ENCODE measurements at regions not wholly inside any gene's neighbourhood (a gene's known extent, or its start where the extent isn't known, plus 50 kb on each side); places are given as distances from the start of the nearest gene placed in this dataset.
A peak's percentile ranks its signal among the peaks of the same experiment; 100 is the strongest.

DNA sequence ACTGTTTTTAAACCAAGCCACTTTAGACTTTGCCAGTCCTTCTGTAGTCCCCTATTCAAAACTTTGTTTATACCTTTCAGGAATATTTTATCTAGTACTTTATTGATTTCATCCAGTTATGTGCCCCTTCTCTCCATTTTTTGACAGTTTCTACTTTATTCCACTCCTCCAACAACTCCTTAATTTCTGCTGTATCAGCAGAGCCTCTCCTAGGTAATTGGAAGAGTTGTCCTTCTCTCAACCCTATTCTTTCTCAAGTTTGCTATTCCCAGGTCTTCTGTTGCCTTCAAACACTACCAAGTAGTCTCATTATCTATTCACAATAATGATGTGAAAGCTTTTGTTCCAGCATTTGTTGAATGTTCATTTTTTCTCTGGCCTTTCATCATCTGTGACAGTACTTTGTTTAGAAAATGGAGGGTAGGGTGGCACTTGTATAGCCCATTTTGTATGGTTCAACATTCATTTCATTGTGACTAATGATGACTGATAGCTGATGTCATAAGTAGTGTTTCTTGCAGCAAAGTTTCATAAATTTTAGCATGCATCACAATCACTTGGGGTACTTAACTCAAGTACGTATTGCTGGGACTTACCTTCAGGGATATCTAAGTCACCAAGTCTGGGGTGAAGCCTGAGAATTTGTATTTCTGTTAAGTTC, 204.4 kb upstream of the DMRT1 start:
- Histone ChIP-seq H3K27me3 (ENCODE audit: control insufficient read depth in 1 of 2, insufficient read depth in 2 of 2, low read length in 2 of 2) (no peaks in the 10 kb centered on the region), H3K4me3 (ENCODE audit: low read depth in 1 of 2, low read length in 2 of 2) (no peak overlapping the region), H3K4me1 (ENCODE audit: control insufficient read depth in 1 of 2, insufficient read depth in 2 of 2, low read length in 2 of 2) (peaks cover 0 to 2% of the 10 kb centered on the region in 2 donors), H3K27ac (ENCODE audit: low read depth, low read length) (no peak overlapping the region), H3K36me3 (ENCODE audit: control insufficient read depth in 1 of 2, insufficient read depth in 2 of 2, low read length in 2 of 2) (no peaks in the 10 kb centered on the region), H3K9ac (ENCODE audit: low read depth in 1 of 2, low read length in 2 of 2) (no peak overlapping the region), H3K9me3 (ENCODE audit: control insufficient read depth in 1 of 2, low read length in 2 of 2) (no peaks in the 10 kb centered on the region)

- no peaks in the 10 kb centered on the region for H3K36me3 ChIP-seq (ENCODE audit: control insufficient read depth in 1 of 2, insufficient read depth in 2 of 2, low read length in 2 of 2)
- no peaks in the 10 kb centered on the region for H3K27me3 ChIP-seq (ENCODE audit: control insufficient read depth in 1 of 2, insufficient read depth in 2 of 2, low read length in 2 of 2)
- H3K4me3 ChIP-seq (ENCODE audit: low read depth in 1 of 2, low read length in 2 of 2), result no peak overlapping the region
- H3K9me3 ChIP-seq (ENCODE audit: control insufficient read depth in 1 of 2, low read length in 2 of 2), result no peaks in the 10 kb centered on the region
- H3K27ac ChIP-seq (ENCODE audit: low read depth, low read length), result no peak overlapping the region
- H3K4me1 ChIP-seq (ENCODE audit: control insufficient read depth in 1 of 2, insufficient read depth in 2 of 2, low read length in 2 of 2), result peaks cover 0 to 4% of the 10 kb centered on the region in 2 donors
- H3K9ac ChIP-seq (ENCODE audit: low read depth in 1 of 2, low read length in 2 of 2), result no peak overlapping the region
Observed at GRCh38 chr9:638152-638551, 203.3 kb upstream of the DMRT1 start.

- H3K36me3 ChIP-seq (ENCODE audit: control insufficient read depth in 1 of 2, insufficient read depth in 2 of 2, low read length in 2 of 2), result no peaks in the 10 kb centered on the region
- H3K9ac ChIP-seq (ENCODE audit: low read depth in 1 of 2, low read length in 2 of 2), result no peak overlapping the region
- H3K4me3 ChIP-seq (ENCODE audit: low read depth in 1 of 2, low read length in 2 of 2), result no peak overlapping the region
- peaks cover 0 to 4% of the 10 kb centered on the region in 2 donors for H3K4me1 ChIP-seq (ENCODE audit: control insufficient read depth in 1 of 2, insufficient read depth in 2 of 2, low read length in 2 of 2)
- no peak overlapping the region for H3K27ac ChIP-seq (ENCODE audit: low read depth, low read length)
- H3K27me3 ChIP-seq (ENCODE audit: control insufficient read depth in 1 of 2, insufficient read depth in 2 of 2, low read length in 2 of 2), result no peaks in the 10 kb centered on the region
- no peaks in the 10 kb centered on the region for H3K9me3 ChIP-seq (ENCODE audit: control insufficient read depth in 1 of 2, low read length in 2 of 2)
Observed at GRCh38 chr9:642014-642413, 199.5 kb upstream of the DMRT1 start.

DNA sequence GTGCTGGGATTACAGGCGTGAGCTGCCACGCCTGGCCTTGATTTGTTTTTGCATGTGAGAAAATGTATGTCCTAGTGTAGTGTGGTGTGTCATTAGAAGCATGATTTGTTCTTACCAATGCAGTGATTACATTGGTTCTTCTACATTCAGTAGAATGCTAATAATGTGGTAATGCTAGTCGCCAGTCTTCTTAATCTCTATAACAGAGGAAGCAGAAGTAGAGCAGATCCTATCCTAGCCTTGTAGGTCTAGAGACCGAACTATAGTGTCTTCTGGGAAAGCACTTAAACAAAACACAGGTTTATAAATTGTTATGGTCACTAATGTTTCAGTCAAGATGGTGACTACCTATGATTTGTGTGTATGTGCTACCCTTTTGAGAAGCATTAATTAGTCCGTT, 197.5 kb upstream of the DMRT1 start:
- no peaks in the 10 kb centered on the region for H3K9me3 ChIP-seq (ENCODE audit: control insufficient read depth in 1 of 2, low read length in 2 of 2)
- no peak overlapping the region for H3K4me3 ChIP-seq (ENCODE audit: low read depth in 1 of 2, low read length in 2 of 2)
- H3K36me3 ChIP-seq (ENCODE audit: control insufficient read depth in 1 of 2, insufficient read depth in 2 of 2, low read length in 2 of 2), result no peaks in the 10 kb centered on the region
- no peak overlapping the region for H3K27ac ChIP-seq (ENCODE audit: low read depth, low read length)
- peaks cover 0 to 4% of the 10 kb centered on the region in 2 donors for H3K4me1 ChIP-seq (ENCODE audit: control insufficient read depth in 1 of 2, insufficient read depth in 2 of 2, low read length in 2 of 2)
- H3K9ac ChIP-seq (ENCODE audit: low read depth in 1 of 2, low read length in 2 of 2), result no peak overlapping the region
- H3K27me3 ChIP-seq (ENCODE audit: control insufficient read depth in 1 of 2, insufficient read depth in 2 of 2, low read length in 2 of 2), result no peaks in the 10 kb centered on the region

- Histone ChIP-seq H3K36me3 (ENCODE audit: control insufficient read depth in 1 of 2, insufficient read depth in 2 of 2, low read length in 2 of 2) (peaks cover 0 to 2% of the 10 kb centered on the region in 2 donors), H3K4me1 (ENCODE audit: control insufficient read depth in 1 of 2, insufficient read depth in 2 of 2, low read length in 2 of 2) (peaks cover 0 to 9% of the 10 kb centered on the region in 2 donors), H3K27me3 (ENCODE audit: control insufficient read depth in 1 of 2, insufficient read depth in 2 of 2, low read length in 2 of 2) (no peaks in the 10 kb centered on the region), H3K9me3 (ENCODE audit: control insufficient read depth in 1 of 2, low read length in 2 of 2) (no peaks in the 10 kb centered on the region), H3K4me3 (ENCODE audit: low read depth in 1 of 2, low read length in 2 of 2) (no peak overlapping the region), H3K9ac (ENCODE audit: low read depth in 1 of 2, low read length in 2 of 2) (no peak overlapping the region), H3K27ac (ENCODE audit: low read depth, low read length) (no peak overlapping the region)
Observed at GRCh38 chr9:647522-647921, 194.0 kb upstream of the DMRT1 start.

DNA sequence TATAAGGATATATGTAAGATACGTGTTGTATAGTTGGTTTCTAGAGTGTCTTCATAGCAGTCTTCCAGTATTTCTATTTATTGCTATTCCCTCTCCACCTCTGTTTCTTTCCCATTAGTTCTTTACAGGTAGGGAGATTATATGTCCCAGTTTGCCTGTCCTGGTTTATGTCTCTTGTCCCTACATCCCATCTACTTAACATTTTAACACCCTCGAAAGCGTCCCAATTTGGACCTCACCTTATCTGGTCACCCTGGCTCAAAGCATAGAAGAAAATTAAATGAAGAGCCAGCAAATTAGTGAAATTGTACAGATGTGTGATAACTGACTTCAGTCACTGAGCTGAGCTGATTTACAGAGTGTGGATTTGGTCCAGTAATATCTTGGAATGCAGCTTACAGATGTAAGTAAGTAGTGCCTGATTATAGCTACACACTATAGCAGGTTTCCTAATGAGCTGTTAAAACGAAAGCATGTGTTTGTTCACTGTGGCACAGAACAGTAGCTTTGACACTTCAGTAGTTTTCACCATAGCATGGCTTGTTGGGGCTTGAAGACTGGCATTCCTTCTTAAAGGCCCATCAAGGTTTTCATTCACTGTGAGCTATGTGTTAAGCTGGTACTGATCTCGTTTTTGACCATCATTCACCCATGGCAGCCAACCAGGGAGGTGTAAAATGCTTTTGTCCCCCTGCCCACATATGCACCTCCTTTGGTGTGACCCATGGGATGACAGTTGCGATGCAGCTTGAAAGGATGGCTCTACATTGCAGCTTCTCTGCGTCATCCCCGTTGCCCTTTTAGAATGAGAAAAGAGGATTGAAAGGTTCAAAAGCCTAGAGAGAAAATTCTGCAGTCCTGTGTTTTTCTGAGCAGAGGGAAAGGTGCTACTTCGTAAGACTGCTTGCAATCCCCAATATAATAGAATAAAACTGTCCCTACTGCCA, 192.1 kb upstream of the DMRT1 start:
- Histone ChIP-seq H3K9ac (ENCODE audit: low read depth in 1 of 2, low read length in 2 of 2) (no peak overlapping the region), H3K4me1 (ENCODE audit: control insufficient read depth in 1 of 2, insufficient read depth in 2 of 2, low read length in 2 of 2) (peaks cover 0 to 9% of the 10 kb centered on the region in 2 donors), H3K27ac (ENCODE audit: low read depth, low read length) (no peak overlapping the region), H3K27me3 (ENCODE audit: control insufficient read depth in 1 of 2, insufficient read depth in 2 of 2, low read length in 2 of 2) (no peaks in the 10 kb centered on the region), H3K36me3 (ENCODE audit: control insufficient read depth in 1 of 2, insufficient read depth in 2 of 2, low read length in 2 of 2) (peaks cover 0 to 2% of the 10 kb centered on the region in 2 donors), H3K9me3 (ENCODE audit: control insufficient read depth in 1 of 2, low read length in 2 of 2) (no peaks in the 10 kb centered on the region), H3K4me3 (ENCODE audit: low read depth in 1 of 2, low read length in 2 of 2) (no peak overlapping the region)

DNA sequence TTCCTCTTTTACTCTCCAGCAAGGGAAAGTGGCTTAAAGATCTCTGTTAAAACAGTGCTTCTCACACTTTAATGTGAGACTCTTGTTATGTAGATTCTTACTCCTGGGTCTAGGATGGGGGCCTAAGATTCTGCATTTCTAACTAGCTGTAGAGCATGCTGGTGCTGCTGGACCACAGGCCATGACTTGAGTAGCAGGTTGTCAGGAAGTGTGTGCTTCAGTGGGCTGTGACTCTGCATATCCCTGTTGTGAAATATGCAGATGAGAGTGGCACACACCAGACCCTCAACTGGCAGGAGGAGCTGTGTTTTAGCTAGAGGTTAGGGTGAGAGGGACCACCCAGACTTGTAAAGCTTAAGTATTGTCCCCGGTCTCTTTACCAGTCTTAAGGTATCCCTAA, 191.1 kb upstream of the DMRT1 start:
- H3K4me3 ChIP-seq (ENCODE audit: low read depth in 1 of 2, low read length in 2 of 2), result peak overlapping the region; percentile 1 to 2
- no peaks in the 10 kb centered on the region for H3K27me3 ChIP-seq (ENCODE audit: control insufficient read depth in 1 of 2, insufficient read depth in 2 of 2, low read length in 2 of 2)
- no peak overlapping the region for H3K27ac ChIP-seq (ENCODE audit: low read depth, low read length)
- H3K9ac ChIP-seq (ENCODE audit: low read depth in 1 of 2, low read length in 2 of 2), result no peak overlapping the region
- H3K9me3 ChIP-seq (ENCODE audit: control insufficient read depth in 1 of 2, low read length in 2 of 2), result no peaks in the 10 kb centered on the region
- H3K36me3 ChIP-seq (ENCODE audit: control insufficient read depth in 1 of 2, insufficient read depth in 2 of 2, low read length in 2 of 2), result peaks cover 0 to 2% of the 10 kb centered on the region in 2 donors
- peaks cover 0 to 9% of the 10 kb centered on the region in 2 donors for H3K4me1 ChIP-seq (ENCODE audit: control insufficient read depth in 1 of 2, insufficient read depth in 2 of 2, low read length in 2 of 2)

GRCh38 chr9:651371-651770, 190.1 kb upstream of the DMRT1 start:
- peaks cover 0 to 2% of the 10 kb centered on the region in 2 donors for H3K36me3 ChIP-seq (ENCODE audit: control insufficient read depth in 1 of 2, insufficient read depth in 2 of 2, low read length in 2 of 2)
- H3K27ac ChIP-seq (ENCODE audit: low read depth, low read length), result no peak overlapping the region
- no peaks in the 10 kb centered on the region for H3K27me3 ChIP-seq (ENCODE audit: control insufficient read depth in 1 of 2, insufficient read depth in 2 of 2, low read length in 2 of 2)
- H3K9me3 ChIP-seq (ENCODE audit: control insufficient read depth in 1 of 2, low read length in 2 of 2), result no peaks in the 10 kb centered on the region
- peaks cover 0 to 10% of the 10 kb centered on the region in 2 donors for H3K4me1 ChIP-seq (ENCODE audit: control insufficient read depth in 1 of 2, insufficient read depth in 2 of 2, low read length in 2 of 2)
- no peak overlapping the region for H3K4me3 ChIP-seq (ENCODE audit: low read depth in 1 of 2, low read length in 2 of 2)
- H3K9ac ChIP-seq (ENCODE audit: low read depth in 1 of 2, low read length in 2 of 2), result no peak overlapping the region

DNA sequence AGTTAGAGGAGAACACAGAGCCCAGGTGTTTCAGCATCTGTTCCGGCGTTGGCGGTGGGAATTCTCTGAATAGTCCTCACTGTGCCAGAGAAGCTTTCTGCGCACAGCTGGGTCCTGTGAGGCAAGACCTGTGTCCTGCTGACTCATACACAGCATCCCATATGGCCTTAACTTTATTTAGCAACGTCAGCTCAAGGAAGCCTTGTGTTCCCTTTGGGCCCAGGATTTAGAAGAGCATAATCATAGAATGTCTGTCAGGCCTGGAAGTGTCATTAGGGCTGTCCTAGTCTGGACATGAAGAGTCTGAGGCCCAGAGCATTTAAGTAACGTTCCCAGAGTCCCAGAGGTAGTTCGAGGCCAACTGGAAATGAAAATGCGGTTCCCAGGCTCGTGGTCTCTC, 188.6 kb upstream of the DMRT1 start:
- Histone ChIP-seq H3K9me3 (ENCODE audit: control insufficient read depth in 1 of 2, low read length in 2 of 2) (no peaks in the 10 kb centered on the region), H3K36me3 (ENCODE audit: control insufficient read depth in 1 of 2, insufficient read depth in 2 of 2, low read length in 2 of 2) (peaks cover 0 to 2% of the 10 kb centered on the region in 2 donors), H3K27ac (ENCODE audit: low read depth, low read length) (no peak overlapping the region), H3K27me3 (ENCODE audit: control insufficient read depth in 1 of 2, insufficient read depth in 2 of 2, low read length in 2 of 2) (no peaks in the 10 kb centered on the region), H3K9ac (ENCODE audit: low read depth in 1 of 2, low read length in 2 of 2) (no peak overlapping the region), H3K4me1 (ENCODE audit: control insufficient read depth in 1 of 2, insufficient read depth in 2 of 2, low read length in 2 of 2) (peaks cover 3 to 16% of the 10 kb centered on the region in 2 donors), H3K4me3 (ENCODE audit: low read depth in 1 of 2, low read length in 2 of 2) (no peak overlapping the region)

DNA sequence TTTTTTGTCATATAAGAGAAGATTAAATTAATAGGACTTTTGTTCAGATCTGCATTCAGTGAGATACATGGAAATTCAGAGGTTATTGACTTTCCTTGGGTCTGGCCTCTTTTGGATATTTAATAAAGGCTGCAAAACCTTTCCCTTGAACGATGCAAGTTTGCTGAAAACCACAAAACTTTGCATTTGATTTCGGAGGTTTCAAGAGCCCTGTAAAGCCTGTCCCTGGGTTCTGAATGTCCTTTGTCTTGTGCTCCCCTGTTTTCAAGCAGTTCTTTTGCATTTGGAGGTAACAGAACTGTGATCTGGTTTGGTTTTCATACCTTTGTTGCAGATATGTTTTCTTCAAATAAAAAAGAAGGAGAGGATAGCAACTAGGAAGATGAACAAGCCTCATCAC, 188.1 kb upstream of the DMRT1 start:
- Histone ChIP-seq H3K9ac (ENCODE audit: low read depth in 1 of 2, low read length in 2 of 2) (no peak overlapping the region), H3K27ac (ENCODE audit: low read depth, low read length) (no peak overlapping the region), H3K4me1 (ENCODE audit: control insufficient read depth in 1 of 2, insufficient read depth in 2 of 2, low read length in 2 of 2) (peaks cover 3 to 16% of the 10 kb centered on the region in 2 donors)

More for the DNA sequence above, 188.1 kb upstream of the DMRT1 start:
- no peak overlapping the region for H3K4me3 ChIP-seq (ENCODE audit: low read depth in 1 of 2, low read length in 2 of 2)
- H3K27me3 ChIP-seq (ENCODE audit: control insufficient read depth in 1 of 2, insufficient read depth in 2 of 2, low read length in 2 of 2), result no peaks in the 10 kb centered on the region
- no peaks in the 10 kb centered on the region for H3K9me3 ChIP-seq (ENCODE audit: control insufficient read depth in 1 of 2, low read length in 2 of 2)
- peaks cover 0 to 2% of the 10 kb centered on the region in 2 donors for H3K36me3 ChIP-seq (ENCODE audit: control insufficient read depth in 1 of 2, insufficient read depth in 2 of 2, low read length in 2 of 2)

All from duodenal mucosa (tissue), 2 donors.